ENCODE measurements at regions not wholly inside any gene's neighbourhood (a gene's known extent, or its start where the extent isn't known, plus 50 kb on each side); places are given as distances from the start of the nearest gene placed in this dataset.

- TF ChIP-seq CREB1 (IDR thresholded peaks at IDR 0.05): no peak
Observed at GRCh38 chr5:2576823-2577222, 174.7 kb downstream of the IRX2 start (continued).

- POLR2A ChIA-PET (ENCODE audit: partially characterized antibody): no interaction called here
Observed at GRCh38 chr5:2575871-2576270, 175.6 kb downstream of the IRX2 start.

More at GRCh38 chr5:2575871-2576270, 175.6 kb downstream of the IRX2 start:
- no peak for FAIRE-seq
- no peaks in the 10 kb centered on the region for H3K79me1 ChIP-seq (ENCODE audit: low read depth, low read length)
- H3K9ac ChIP-seq (replicated peaks in 1 of 4; ENCODE audit: extremely low read depth in 1 of 4, low read depth in 3 of 4, low read length in 3 of 4): no peak overlapping the region
- H2AFZ ChIP-seq (ENCODE audit: low read length): no peak overlapping the region
- H4K91ac ChIP-seq (replicated peaks; ENCODE audit: insufficient read length, low read length): no peak overlapping the region
- no peak overlapping the region for H2BK120ac ChIP-seq (replicated peaks; ENCODE audit: low read depth, low read length)
- no peak overlapping the region for H2BK12ac ChIP-seq (ENCODE audit: low read depth, low read length)
- no peak overlapping the region for H3K14ac ChIP-seq (ENCODE audit: insufficient read length)
- H3K79me2 ChIP-seq (ENCODE audit: control insufficient read depth in 1 of 2, insufficient read depth in 2 of 2, low read length in 2 of 2): no peaks in the 10 kb centered on the region
- TF ChIP-seq RBBP5 (IDR thresholded peaks at IDR 0.05; ENCODE audit: borderline replicate concordance, low read depth, low read length) (no peak), TCF12 (IDR thresholded peaks at IDR 0.05; ENCODE audit: low read depth, low read length) (no peak), RFX5 (IDR thresholded peaks at IDR 0.05; ENCODE audit: borderline replicate concordance, low read depth, low read length) (no peak), POU5F1 (IDR thresholded peaks at IDR 0.05; ENCODE audit: low read depth, low read length) (no peak), HDAC6 (IDR thresholded peaks at IDR 0.05; ENCODE audit: low read depth, low read length) (no peak), NRF1 (IDR thresholded peaks at IDR 0.05; ENCODE audit: low read depth, low read length) (no peak)
- no peak overlapping the region for H2BK5ac ChIP-seq (ENCODE audit: low read depth, low read length)
- H3K4me2 ChIP-seq (ENCODE audit: insufficient read depth in 1 of 2, low read depth in 2 of 2, low read length in 2 of 2): no peak overlapping the region
- no peak overlapping the region for H3K23ac ChIP-seq (ENCODE audit: insufficient read length)
- no peak overlapping the region for H3K18ac ChIP-seq (ENCODE audit: extremely low read depth, low read length)
- no peak overlapping the region for H2AK5ac ChIP-seq (ENCODE audit: low read depth, low read length)
- no peak overlapping the region for H2BK20ac ChIP-seq (ENCODE audit: low read length)
- H3K9me3 ChIP-seq (ENCODE audit: insufficient read depth in 2 of 2, low read depth in 1 of 2, low read length in 1 of 2): no peaks in the 10 kb centered on the region
- no peak overlapping the region for H4K8ac ChIP-seq (ENCODE audit: extremely low read depth, insufficient read depth, low read length)
- WGBS, 2 experiments (ENCODE audit: extremely low coverage in 1 of 2, insufficient coverage in 1 of 2, insufficient read length in 1 of 2, insufficient replicate concordance in 2 of 2, low coverage in 1 of 2, low lambda C conversion rate in 2 of 2, missing lambda C conversion rate in 1 of 2): 94% methylated on average over 1 of the region's 1 CpG; no CpG with 5 or more reads in 1 of the 2 experiments
- H3K36me3 ChIP-seq (ENCODE audit: control insufficient read depth in 2 of 4, insufficient read depth in 4 of 4, low read length in 3 of 4): no peaks in the 10 kb centered on the region
- no peaks in the 10 kb centered on the region for H3K23me2 ChIP-seq (ENCODE audit: low read depth, low read length)
- no peak overlapping the region for H3K4me3 ChIP-seq (ENCODE audit: extremely low read depth in 1 of 4, insufficient read depth in 2 of 4, low read depth in 3 of 4, low read length in 4 of 4)
- H2BK15ac ChIP-seq (ENCODE audit: low read length): no peak overlapping the region
- H4K5ac ChIP-seq (ENCODE audit: insufficient read length, low read depth, low read length): no peak overlapping the region
- H3K4ac ChIP-seq (replicated peaks; ENCODE audit: insufficient read length, low read depth, low read length): no peak overlapping the region
- H3K27me3 ChIP-seq (replicated peaks in 1 of 4; ENCODE audit: control insufficient read depth in 3 of 4, extremely low read depth in 1 of 4, insufficient read depth in 3 of 4, low read length in 3 of 4): no peaks in the 10 kb centered on the region; a peak in 1 of 7 replicates
- no peak overlapping the region for H3K56ac ChIP-seq (replicated peaks; ENCODE audit: insufficient read length, low read depth, low read length)
- peaks cover 0 to 4% (median under 1%) of the 10 kb centered on the region in 4 experiments; a peak in 2 of 7 replicates for H3K4me1 ChIP-seq (replicated peaks in 1 of 4; ENCODE audit: control insufficient read depth in 3 of 4, insufficient read depth in 4 of 4, low read length in 3 of 4)
- no peak for DNase-seq (ENCODE audit: low read depth in 1 of 2, low spot score in 2 of 2)
- H3K27ac ChIP-seq (ENCODE audit: low read depth, low read length): no peak overlapping the region
- H4K20me1 ChIP-seq (replicated peaks in 1 of 2; ENCODE audit: control insufficient read depth in 1 of 2, insufficient read depth in 2 of 2, low read length in 2 of 2): no peaks in the 10 kb centered on the region
- CTCF ChIA-PET (ENCODE audit: partially characterized antibody): interaction anchor here (1.0 to 1.4 kb wide), 2 partner anchors 9 to 10 kb away, joined by 3 read pairs; no protein-coding TSS in a partner anchor

Measured in H1 (cell line).